H1 (cell line): ENCODE measurements at regions not wholly inside any gene's neighbourhood (a gene's known extent, or its start where the extent isn't known, plus 50 kb on each side); places are given as distances from the start of the nearest gene placed in this dataset.

Experiments used
- CTCF ChIA-PET: fragments of 300-600 bp; sonication (Branson Sonifier 250); formaldehyde crosslinking; loops from one replicate; lab custom pipeline; 2021; ENCODE audit not compliant: partially characterized antibody; lab: Charles Lee
- POLR2A ChIA-PET: fragments of 300-600 bp; sonication (Branson Sonifier 250); formaldehyde crosslinking; loops from one replicate; lab custom pipeline; 2021; ENCODE audit warnings: inconsistent platforms; ENCODE audit not compliant: partially characterized antibody; lab: Charles Lee
- DNase-seq, 2 experiments: peaks; one replicate each; pipeline versions ENCODE4 v3.0.0 to v3.0.0-alpha.2; 2010 to 2022; ENCODE audit warnings: low spot score in 2 of 2, low read depth in 1 of 2, mixed read lengths in 1 of 2
- FAIRE-seq: peaks from 2 replicates; lab custom pipeline; 2011; peaks lifted over from hg19 to GRCh38; lab: Jason Lieb, UNC
- H2AFZ ChIP-seq: 2 replicates; pipeline ENCODE4 v1.8.1; 2012; ENCODE audit warnings: low read length, inconsistent platforms
- H2AK5ac ChIP-seq: 2 replicates; pipeline ENCODE4 v1.6.1; 2013; ENCODE audit warnings: low read depth, low read length
- H2BK120ac ChIP-seq: replicated peaks from 2 replicates; pipeline ENCODE3; 2013; ENCODE audit warnings: low read depth, low read length, inconsistent platforms
- H2BK12ac ChIP-seq: 2 replicates; pipeline ENCODE4 v1.6.1; 2013; ENCODE audit warnings: low read depth, low read length
- H2BK15ac ChIP-seq: 2 replicates; pipeline ENCODE4 v1.6.1; 2013; ENCODE audit warnings: low read length
- H2BK20ac ChIP-seq: 2 replicates; pipeline ENCODE4 v1.6.1; 2013; ENCODE audit warnings: low read length
- H2BK5ac ChIP-seq: 2 replicates; pipeline ENCODE4 v1.6.1; 2013; ENCODE audit warnings: low read depth, low read length
- H3K14ac ChIP-seq: 2 replicates; pipeline ENCODE4 v1.6.1; 2013; ENCODE audit warnings: inconsistent platforms; ENCODE audit not compliant: insufficient read length
- H3K18ac ChIP-seq: 2 replicates; pipeline ENCODE4 v1.6.1; 2013; ENCODE audit warnings: low read length; ENCODE audit errors: extremely low read depth
- H3K23ac ChIP-seq: 2 replicates; pipeline ENCODE4 v1.6.1; 2013; ENCODE audit warnings: inconsistent platforms; ENCODE audit not compliant: insufficient read length
- H3K23me2 ChIP-seq: 2 replicates; pipeline ENCODE4 v1.6.1; 2013; ENCODE audit warnings: low read depth, low read length
- H3K27ac ChIP-seq: 2 replicates; pipeline ENCODE4 v1.6.1; 2011; ENCODE audit warnings: low read depth, low read length, inconsistent platforms
- H3K27me3 ChIP-seq, 4 experiments: replicated peaks in 1 of 4; 1 replicate in 1 of 4; 2 replicates in 3 of 4; pipeline versions ENCODE4 v1.6.1 to v1.8.1; 2011 to 2013; ENCODE audit warnings: low read length in 3 of 4, mild to moderate bottlenecking in 3 of 4, inconsistent platforms in 2 of 4, mixed read lengths in 2 of 4, moderate library complexity in 1 of 4; ENCODE audit not compliant: control insufficient read depth in 3 of 4, insufficient read depth in 3 of 4; ENCODE audit errors: extremely low read depth in 1 of 4
- H3K36me3 ChIP-seq, 4 experiments: 2 replicates each; pipeline versions ENCODE4 v1.6.1 to v1.8.1; 2011 to 2013; ENCODE audit warnings: mild to moderate bottlenecking in 4 of 4, low read length in 3 of 4, moderate library complexity in 2 of 4, control low read depth in 1 of 4, inconsistent platforms in 1 of 4; ENCODE audit not compliant: insufficient read depth in 4 of 4, control insufficient read depth in 2 of 4
- H3K4ac ChIP-seq: replicated peaks from 2 replicates; pipeline ENCODE3; 2013; ENCODE audit warnings: low read length, low read depth, mixed read lengths, inconsistent platforms; ENCODE audit not compliant: insufficient read length
- H3K4me1 ChIP-seq, 4 experiments: replicated peaks in 1 of 4; 1 replicate in 1 of 4; 2 replicates in 3 of 4; pipeline versions ENCODE4 v1.6.1 to v1.8.1; 2011 to 2013; ENCODE audit warnings: low read length in 3 of 4, inconsistent platforms in 2 of 4, mixed read lengths in 1 of 4; ENCODE audit not compliant: insufficient read depth in 4 of 4, control insufficient read depth in 3 of 4
- H3K4me2 ChIP-seq, 2 experiments: 2 replicates each; pipeline versions ENCODE4 v1.6.1 to v1.8.1; 2011 to 2013; ENCODE audit warnings: low read depth in 2 of 2, low read length in 2 of 2, control low read depth in 1 of 2, inconsistent platforms in 1 of 2, mild to moderate bottlenecking in 1 of 2; ENCODE audit not compliant: insufficient read depth in 1 of 2
- H3K4me3 ChIP-seq, 4 experiments: fragments of 200-600, 300-600 bp in 1 of 4; sonication (generic), shearing (Covaris generic), sonication (Bioruptor Twin) in 1 of 4; 2 replicates each; pipeline versions ENCODE4 v1.5.1 to v1.8.1; 2011 to 2016; ENCODE audit warnings: low read length in 4 of 4, low read depth in 3 of 4, control low read depth in 2 of 4, inconsistent platforms in 2 of 4, mild to moderate bottlenecking in 2 of 4, mixed read lengths in 1 of 4, moderate library complexity in 1 of 4; ENCODE audit not compliant: insufficient read depth in 2 of 4; ENCODE audit errors: extremely low read depth in 1 of 4
- H3K56ac ChIP-seq: replicated peaks from 2 replicates; pipeline ENCODE3; 2013; ENCODE audit warnings: low read depth, mild to moderate bottlenecking, mixed read lengths, low read length, inconsistent platforms; ENCODE audit not compliant: insufficient read length
- H3K79me1 ChIP-seq: 2 replicates; pipeline ENCODE4 v1.6.1; 2013; ENCODE audit warnings: low read depth, low read length, control low read depth
- H3K79me2 ChIP-seq, 2 experiments: 2 replicates each; pipeline versions ENCODE4 v1.6.1 to v1.8.1; 2012 to 2013; ENCODE audit warnings: low read length in 2 of 2, mild to moderate bottlenecking in 2 of 2, inconsistent platforms in 1 of 2; ENCODE audit not compliant: insufficient read depth in 2 of 2, control insufficient read depth in 1 of 2
- H3K9ac ChIP-seq, 4 experiments: replicated peaks in 1 of 4; 1 replicate in 1 of 4; 2 replicates in 3 of 4; pipeline versions ENCODE4 v1.6.1 to v1.8.1; 2011 to 2013; ENCODE audit warnings: low read depth in 3 of 4, low read length in 3 of 4, control low read depth in 2 of 4, mild to moderate bottlenecking in 2 of 4, moderate library complexity in 2 of 4, inconsistent platforms in 1 of 4; ENCODE audit errors: extremely low read depth in 1 of 4
- H3K9me3 ChIP-seq, 2 experiments: 2 replicates each; pipeline versions ENCODE4 v1.6.1 to v1.8.1; 2012 to 2013; ENCODE audit warnings: mild to moderate bottlenecking in 2 of 2, moderate library complexity in 2 of 2, control low read depth in 1 of 2, inconsistent platforms in 1 of 2, low read depth in 1 of 2, low read length in 1 of 2, mixed read lengths in 1 of 2; ENCODE audit not compliant: insufficient read depth in 2 of 2
- H4K20me1 ChIP-seq, 2 experiments: replicated peaks in 1 of 2; 2 replicates each; pipeline versions ENCODE3 to v1.8.1; 2011 to 2013; ENCODE audit warnings: inconsistent platforms in 2 of 2, low read length in 2 of 2, mild to moderate bottlenecking in 1 of 2; ENCODE audit not compliant: insufficient read depth in 2 of 2, control insufficient read depth in 1 of 2
- H4K5ac ChIP-seq: 2 replicates; pipeline ENCODE4 v1.6.1; 2013; ENCODE audit warnings: low read length, low read depth, mixed read lengths, inconsistent platforms; ENCODE audit not compliant: insufficient read length
- H4K8ac ChIP-seq: 2 replicates; pipeline ENCODE4 v1.8.0; 2013; ENCODE audit warnings: mild to moderate bottlenecking, moderate library complexity, low read length, inconsistent platforms; ENCODE audit not compliant: insufficient read depth; ENCODE audit errors: extremely low read depth
- H4K91ac ChIP-seq: replicated peaks from 2 replicates; pipeline ENCODE3; 2013; ENCODE audit warnings: low read length, mixed read lengths, inconsistent platforms; ENCODE audit not compliant: insufficient read length
- CTCF ChIP-seq, 3 experiments: IDR thresholded peaks; 1 replicate in 2 of 3; 2 replicates in 1 of 3; pipeline versions ENCODE4 v1.5.1 to v1.6.1; 2011; ENCODE audit warnings: low read length in 3 of 3, mild to moderate bottlenecking in 3 of 3, inconsistent platforms in 2 of 3, low read depth in 1 of 3, moderate library complexity in 1 of 3; ENCODE audit not compliant: insufficient read depth in 1 of 3; ENCODE audit errors: control extremely low read depth in 1 of 3
- KDM4A ChIP-seq: IDR thresholded peaks from one replicate; pipeline ENCODE4 v1.7.1; 2012; ENCODE audit warnings: low read depth, mild to moderate bottlenecking, moderate library complexity, low read length, inconsistent platforms; ENCODE audit not compliant: severe bottlenecking
- MAFK ChIP-seq: IDR thresholded peaks from 2 replicates; pipeline ENCODE4 v1.6.1; 2012; ENCODE audit warnings: low read depth, mild to moderate bottlenecking, improper control_type of control experiment, low read length
- POLR2AphosphoS5 ChIP-seq: IDR thresholded peaks from 2 replicates; pipeline ENCODE4 v1.6.1; 2011; ENCODE audit warnings: low read depth, low read length
- WGBS, 2 experiments: shearing (Covaris generic) in 1 of 2; methylation state at CpG; one replicate each; pipeline versions ENCODE4 v1.1.6 to v1.1.7; 2013 to 2015; ENCODE audit warnings: low lambda C conversion rate in 2 of 2, mixed read lengths in 2 of 2, inconsistent platforms in 1 of 2, low coverage in 1 of 2, missing lambda C conversion rate in 1 of 2; ENCODE audit not compliant: insufficient replicate concordance in 2 of 2, insufficient coverage in 1 of 2, insufficient read length in 1 of 2; ENCODE audit errors: extremely low coverage in 1 of 2, missing lambda C conversion rate in 1 of 2; 5-methylcytosine and 5-hydroxymethylcytosine counted together

- POLR2A ChIA-PET, result no interaction called here
- FAIRE-seq (no peak), DNase-seq (no peak)
- Histone ChIP-seq H3K14ac (no peak overlapping the region), H3K27me3 (peaks cover 0 to 1% (median 0%) of the 10 kb centered on the region in 4 experiments; a peak in 1 of 7 replicates), H3K27ac (no peak overlapping the region), H2BK5ac (no peak overlapping the region), H3K56ac (no peak overlapping the region), H3K18ac (no peak overlapping the region), H2BK120ac (no peak overlapping the region), H2BK15ac (no peak overlapping the region), H3K79me1 (no peaks in the 10 kb centered on the region), H3K9ac (no peak overlapping the region), H3K4me3 (no peak overlapping the region), H2BK12ac (no peak overlapping the region), H3K9me3 (no peaks in the 10 kb centered on the region), H4K91ac (no peak overlapping the region), H2AFZ (no peak overlapping the region), H3K23ac (no peak overlapping the region), H4K20me1 (no peaks in the 10 kb centered on the region), H3K79me2 (no peaks in the 10 kb centered on the region), H2BK20ac (no peak overlapping the region), H3K4me2 (no peak overlapping the region), H4K5ac (no peak overlapping the region), H3K36me3 (no peaks in the 10 kb centered on the region), H4K8ac (no peak overlapping the region), H3K23me2 (no peaks in the 10 kb centered on the region), H3K4ac (no peak overlapping the region), H2AK5ac (no peak overlapping the region), H3K4me1 (no peaks in the 10 kb centered on the region)
- 94% methylated on average over 1 of the region's 1 CpG; no CpG with 5 or more reads in 1 of the 2 experiments for WGBS, 2 experiments
- CTCF ChIA-PET, result no interaction called here
- no peak for TF ChIP-seq POLR2AphosphoS5
- TF ChIP-seq MAFK, result no peak
- no peak for TF ChIP-seq KDM4A
- no peak for TF ChIP-seq CTCF (IDR thresholded peaks at IDR 0.05; ENCODE audit: control extremely low read depth in 1 of 3, insufficient read depth in 1 of 3, low read depth in 1 of 3, low read length in 3 of 3)
These were observed 64.6 kb upstream of the KL start for GRCh38 chr13:32951580-32951979.
